Endothelial cell of hepatic sinusoid (primary cell): ENCODE measurements at regions not wholly inside any gene's neighbourhood (a gene's known extent, or its start where the extent isn't known, plus 50 kb on each side); places are given as distances from the start of the nearest gene placed in this dataset.

Source experiments
- in situ Hi-C: cut with HindIII; loops from 2 replicates; pipeline ENCODE4 v1.10.0; 2017; ENCODE audit warnings: low sequenced_read_pairs

- in situ Hi-C loops = loop anchor here (5.0 kb wide), 2 partner anchors 49 to 89 kb away; no protein-coding TSS in a partner anchor
These were observed 96.8 kb downstream of the TMEM26 start for GRCh38 chr10:61356354-61356753.

GRCh38 chr10:61355211-61355610, 98.0 kb downstream of the TMEM26 start:
- in situ Hi-C loops = loop anchor here (5.0 kb wide), 2 partner anchors 48 to 88 kb away; no protein-coding TSS in a partner anchor

GRCh38 chr10:61354401-61354975, 98.7 kb downstream of the TMEM26 start:
- in situ Hi-C loops = no loop called here

- in situ Hi-C loops = no loop called here
These were observed 102.4 kb downstream of the TMEM26 start for GRCh38 chr10:61350794-61351193.

GRCh38 chr10:61350068-61350467, 103.1 kb downstream of the TMEM26 start:
- in situ Hi-C loops = no loop called here

- in situ Hi-C loops = no loop called here
These were observed 106.3 kb downstream of the TMEM26 start for GRCh38 chr10:61346796-61347413.

GRCh38 chr10:61343796-61344195, 109.4 kb downstream of the TMEM26 start:
- in situ Hi-C loops = no loop called here

GRCh38 chr10:61342858-61343572, 110.2 kb downstream of the TMEM26 start:
- in situ Hi-C loops = no loop called here

- in situ Hi-C loops = no loop called here
These were observed 112.2 kb downstream of the TMEM26 start for GRCh38 chr10:61341008-61341407.

GRCh38 chr10:61338146-61338545, 115.0 kb downstream of the TMEM26 start:
- in situ Hi-C loops = no loop called here

GRCh38 chr10:61337741-61338140, 115.4 kb downstream of the TMEM26 start:
- in situ Hi-C loops = no loop called here

GRCh38 chr10:61336831-61337230, 116.3 kb downstream of the TMEM26 start:
- in situ Hi-C loops = no loop called here

- in situ Hi-C loops = no loop called here
These were observed 117.8 kb downstream of the TMEM26 start for GRCh38 chr10:61335359-61335758.

GRCh38 chr10:61332581-61332980, 120.6 kb downstream of the TMEM26 start:
- in situ Hi-C loops = no loop called here

GRCh38 chr10:61330669-61331068, 122.5 kb downstream of the TMEM26 start:
- in situ Hi-C loops = no loop called here

GRCh38 chr10:61329854-61330253, 123.3 kb downstream of the TMEM26 start:
- in situ Hi-C loops = no loop called here

GRCh38 chr10:61325223-61325960, 127.8 kb downstream of the TMEM26 start:
- in situ Hi-C loops = no loop called here

- in situ Hi-C loops = no loop called here
These were observed 129.5 kb downstream of the TMEM26 start for GRCh38 chr10:61323726-61324125.

- in situ Hi-C loops = no loop called here
These were observed 131.9 kb downstream of the TMEM26 start for GRCh38 chr10:61321041-61321857.

GRCh38 chr10:61320257-61320587, 133.0 kb downstream of the TMEM26 start:
- in situ Hi-C loops = no loop called here
